GM23338 (cell line): ENCODE measurements at regions not wholly inside any gene's neighbourhood (a gene's known extent, or its start where the extent isn't known, plus 50 kb on each side); places are given as distances from the start of the nearest gene placed in this dataset.

Experiments used
- ATAC-seq: fragments of 200-7000 bp; cut with Tn5 transposase; 3 replicates; pipeline ENCODE4 v1.9.1; 2020
- DNase-seq: peaks from one replicate; pipeline ENCODE4 v3.0.0-alpha.2; 2015; ENCODE audit warnings: low spot score
- H2AFZ ChIP-seq: fragments of 200-600 bp; sonication (generic); 2 replicates; pipeline ENCODE4 v1.8.0; 2016; ENCODE audit warnings: antibody characterized with exemption, mild to moderate bottlenecking, moderate library complexity
- H3F3A ChIP-seq: fragments of 200-600 bp; sonication (generic); replicated peaks from 2 replicates; pipeline ENCODE4 v1.8.0; 2017; ENCODE audit warnings: antibody characterized with exemption, mixed run types, low read depth
- H3K27ac ChIP-seq: fragments of 200-600 bp; sonication (generic); 2 replicates; pipeline ENCODE4 v1.6.1; 2016; ENCODE audit warnings: low read depth
- H3K27me3 ChIP-seq: fragments of 200-600 bp; sonication (generic); 2 replicates; pipeline ENCODE4 v1.8.0; 2016; ENCODE audit warnings: mild to moderate bottlenecking, mixed run types, moderate library complexity; ENCODE audit not compliant: insufficient read depth
- H3K36me3 ChIP-seq: fragments of 200-600 bp; sonication (generic); 2 replicates; pipeline ENCODE4 v1.8.0; 2016; ENCODE audit warnings: mild to moderate bottlenecking; ENCODE audit not compliant: insufficient read depth
- H3K4me1 ChIP-seq: fragments of 200-600 bp; sonication (generic); 2 replicates; pipeline ENCODE4 v1.8.0; 2016; ENCODE audit warnings: mild to moderate bottlenecking, moderate library complexity; ENCODE audit not compliant: insufficient read depth
- H3K4me2 ChIP-seq: fragments of 200-600 bp; sonication (generic); 2 replicates; pipeline ENCODE4 v1.7.1; 2017; ENCODE audit warnings: mixed run types
- H3K4me3 ChIP-seq: fragments of 200-600 bp; sonication (generic); 2 replicates; pipeline ENCODE4 v1.6.1; 2016; ENCODE audit warnings: mixed run types
- H3K79me2 ChIP-seq: fragments of 200-600 bp; sonication (generic); replicated peaks from 2 replicates; pipeline ENCODE4 v1.8.0; 2017; ENCODE audit warnings: mild to moderate bottlenecking; ENCODE audit not compliant: insufficient read depth
- H3K9me2 ChIP-seq: fragments of 200-600 bp; sonication (generic); 2 replicates; pipeline ENCODE4 v1.8.0; 2017; ENCODE audit not compliant: insufficient read depth
- H4K20me1 ChIP-seq: fragments of 200-600 bp; sonication (generic); replicated peaks from 2 replicates; pipeline ENCODE4 v1.8.0; 2017; ENCODE audit warnings: mild to moderate bottlenecking; ENCODE audit not compliant: insufficient read depth
- H3K27ac Mint-ChIP-seq: 2 replicates; pipeline ENCODE4 v1.8.0; 2020; ENCODE audit warnings: inconsistent platforms, mild to moderate bottlenecking, moderate library complexity, mixed read lengths
- H3K27me3 Mint-ChIP-seq: 3 replicates; pipeline ENCODE4 v1.8.0; 2022; ENCODE audit warnings: low read depth, mild to moderate bottlenecking, moderate library complexity, mixed read lengths, inconsistent platforms; ENCODE audit not compliant: insufficient read depth, poor library complexity
- H3K36me3 Mint-ChIP-seq: 3 replicates; pipeline ENCODE4 v1.8.0; 2021; ENCODE audit warnings: low read depth, mild to moderate bottlenecking, inconsistent platforms, moderate library complexity, mixed read lengths
- H3K4me1 Mint-ChIP-seq: 3 replicates; pipeline ENCODE4 v1.8.0; 2020; ENCODE audit warnings: mild to moderate bottlenecking, inconsistent platforms, mixed read lengths
- H3K4me3 Mint-ChIP-seq: 3 replicates; pipeline ENCODE4 v1.8.0; 2021; ENCODE audit warnings: moderate library complexity, mild to moderate bottlenecking, inconsistent platforms, mixed read lengths
- H3K9me3 Mint-ChIP-seq: 3 replicates; pipeline ENCODE4 v1.8.0; 2020; ENCODE audit warnings: moderate library complexity, mild to moderate bottlenecking, inconsistent platforms, mixed read lengths
- CREB1 ChIP-seq: fragments of 250-450 bp; sonication (Bioruptor Pico); IDR thresholded peaks from 2 replicates; pipeline ENCODE4 v1.5.0; 2020; ENCODE audit warnings: low read depth, mild to moderate bottlenecking, moderate library complexity
- CTCF ChIP-seq, 2 experiments: fragments of 200-600 bp in 1 of 2; sonication (generic) in 1 of 2; conservative IDR thresholded peaks; 2 replicates each; pipeline versions ENCODE4 v1.5.1 to v1.6.1; 2016 to 2017; ENCODE audit warnings: antibody characterized with exemption in 2 of 2, low read depth in 2 of 2, mild to moderate bottlenecking in 2 of 2, moderate library complexity in 1 of 2
- ETS1 ChIP-seq: IDR thresholded peaks from 2 replicates; pipeline ENCODE4 v1.6.1; 2016; ENCODE audit warnings: antibody characterized with exemption
- EZH2 ChIP-seq: fragments of 200-600 bp; sonication (generic); IDR thresholded peaks from one replicate; pipeline ENCODE4 v1.8.0; 2017; ENCODE audit warnings: antibody characterized with exemption, mild to moderate bottlenecking, low read depth; ENCODE audit not compliant: unreplicated experiment
- EZH2phosphoT487 ChIP-seq: fragments of 200-600 bp; sonication (generic); IDR thresholded peaks from one replicate; pipeline ENCODE4 v1.8.1; 2018; ENCODE audit warnings: antibody characterized with exemption; ENCODE audit not compliant: unreplicated experiment
- JUNB ChIP-seq: IDR thresholded peaks from one replicate; pipeline ENCODE4 v1.6.1; 2016; ENCODE audit warnings: antibody characterized with exemption; ENCODE audit not compliant: unreplicated experiment
- POLR2AphosphoS5 ChIP-seq: IDR thresholded peaks from 2 replicates; pipeline ENCODE4 v1.6.1; 2016; ENCODE audit warnings: antibody characterized with exemption, low read depth
- STAT1 ChIP-seq: IDR thresholded peaks from one replicate; pipeline ENCODE4 v1.6.1; 2016; ENCODE audit warnings: antibody characterized with exemption; ENCODE audit not compliant: unreplicated experiment
- ZNF114 ChIP-seq: fragments of 250-450 bp; sonication (Bioruptor Pico); IDR thresholded peaks from 2 replicates; pipeline ENCODE4 v1.5.0; 2020; ENCODE audit warnings: mild to moderate bottlenecking, moderate library complexity
- ZNF331 ChIP-seq: fragments of 250-450 bp; sonication (Bioruptor Pico); IDR thresholded peaks from 2 replicates; pipeline ENCODE4 v1.5.0; 2020; ENCODE audit warnings: low read depth, mild to moderate bottlenecking, moderate library complexity

GRCh38 chr16:26645614-26646013, 421.1 kb upstream of the C16orf82 start:
- no peak overlapping the region for H3K27ac ChIP-seq
- peak; percentile 93 for ATAC-seq
- no peaks in the 10 kb centered on the region for H4K20me1 ChIP-seq
- H3K9me2 ChIP-seq, result no peaks in the 10 kb centered on the region
- no peaks in the 10 kb centered on the region for H3K79me2 ChIP-seq
- Mint-ChIP-seq H3K36me3 (peaks cover 5% of the 10 kb centered on the region; the same call in 1 of the 3 replicates), H3K27me3 (peaks cover 5% of the 10 kb centered on the region), H3K4me1 (no peaks in the 10 kb centered on the region; the same call in 2 of the 3 replicates), H3K9me3 (peaks cover 71% of the 10 kb centered on the region), H3K4me3 (no peak overlapping the region), H3K27ac (no peak overlapping the region)
- H3K36me3 ChIP-seq, result no peaks in the 10 kb centered on the region; the same call in 1 of the 2 replicates
- TF ChIP-seq CTCF (conservative IDR thresholded peaks at IDR 0.05; ENCODE audit: low read depth in 2 of 2) (peak; percentile 77 to 78), ZNF114 (CRISPR knock-in tag) (no peak)
- H3F3A ChIP-seq, result no peaks in the 10 kb centered on the region
- no peaks in the 10 kb centered on the region for H3K4me1 ChIP-seq
- peak overlapping the region; percentile 63; the same call in 1 of the 2 replicates for H2AFZ ChIP-seq
- H3K27me3 ChIP-seq, result no peaks in the 10 kb centered on the region
- H3K4me2 ChIP-seq, result no peak overlapping the region
- peak; percentile 71 for DNase-seq
- H3K4me3 ChIP-seq, result no peak overlapping the region

GRCh38 chr16:26647870-26648269, 418.9 kb upstream of the C16orf82 start:
- no peak for ATAC-seq
- Histone ChIP-seq H3K4me3 (no peak overlapping the region), H2AFZ (no peak overlapping the region), H3K9me2 (no peaks in the 10 kb centered on the region), H3K36me3 (no peaks in the 10 kb centered on the region; the same call in 1 of the 2 replicates), H4K20me1 (no peaks in the 10 kb centered on the region), H3K79me2 (no peaks in the 10 kb centered on the region), H3K4me1 (no peaks in the 10 kb centered on the region), H3K4me2 (no peak overlapping the region), H3K27me3 (no peaks in the 10 kb centered on the region), H3K27ac (no peak overlapping the region), H3F3A (no peaks in the 10 kb centered on the region)
- TF ChIP-seq STAT1, result no peak
- no peak for TF ChIP-seq ZNF114 (CRISPR knock-in tag)
- no peak for TF ChIP-seq CREB1 (CRISPR knock-in tag)
- TF ChIP-seq JUNB, result no peak
- H3K27me3 Mint-ChIP-seq, result peaks cover 5% of the 10 kb centered on the region
- H3K4me1 Mint-ChIP-seq, result no peaks in the 10 kb centered on the region; the same call in 2 of the 3 replicates
- H3K4me3 Mint-ChIP-seq, result no peak overlapping the region
- peaks cover 8% of the 10 kb centered on the region; the same call in 1 of the 3 replicates for H3K36me3 Mint-ChIP-seq
- peaks cover 80% of the 10 kb centered on the region for H3K9me3 Mint-ChIP-seq
- DNase-seq, result no peak
- no peak overlapping the region for H3K27ac Mint-ChIP-seq

GRCh38 chr16:26648851-26649250, 417.9 kb upstream of the C16orf82 start:
- H2AFZ ChIP-seq, result no peak overlapping the region
- no peaks in the 10 kb centered on the region for H4K20me1 ChIP-seq
- no peaks in the 10 kb centered on the region; the same call in 2 of the 3 replicates for H3K4me1 Mint-ChIP-seq
- no peak overlapping the region for H3K4me3 Mint-ChIP-seq
- H3K4me2 ChIP-seq, result no peak overlapping the region
- H3K27me3 ChIP-seq, result no peaks in the 10 kb centered on the region
- H3K36me3 ChIP-seq, result no peaks in the 10 kb centered on the region
- H3K79me2 ChIP-seq, result no peaks in the 10 kb centered on the region
- H3K27ac ChIP-seq, result no peak overlapping the region
- ATAC-seq, result no peak
- peaks cover 5% of the 10 kb centered on the region for H3K27me3 Mint-ChIP-seq
- no peaks in the 10 kb centered on the region for H3F3A ChIP-seq
- H3K9me2 ChIP-seq, result no peaks in the 10 kb centered on the region
- TF ChIP-seq CREB1 (CRISPR knock-in tag) (no peak), STAT1 (no peak), EZH2 (no peak), ZNF331 (CRISPR knock-in tag) (no peak), EZH2phosphoT487 (no peak), ETS1 (no peak), POLR2AphosphoS5 (no peak), CTCF (conservative IDR thresholded peaks at IDR 0.05; ENCODE audit: low read depth in 2 of 2) (no peak)
- peaks cover 8% of the 10 kb centered on the region; the same call in 1 of the 3 replicates for H3K36me3 Mint-ChIP-seq
- H3K9me3 Mint-ChIP-seq, result peaks cover 75% of the 10 kb centered on the region
- H3K27ac Mint-ChIP-seq, result no peak overlapping the region
- no peak overlapping the region for H3K4me3 ChIP-seq
- DNase-seq, result no peak
- no peaks in the 10 kb centered on the region for H3K4me1 ChIP-seq
